ENCODE measurements at regions not wholly inside any gene's neighbourhood (a gene's known extent, or its start where the extent isn't known, plus 50 kb on each side); places are given as distances from the start of the nearest gene placed in this dataset.
A peak's percentile ranks its signal among the peaks of the same experiment; 100 is the strongest.
"Not testable (repeated sequence)": the region's sequence is repeated elsewhere in the genome, so short reads cannot be mapped to it uniquely, and the experiment has no call there.

GRCh38 chr2:126227250-126227649 lies 428.7 kb upstream of the GYPC start:
- no peak for DNase-seq (ENCODE audit: low spot score)

GRCh38 chr2:126228531-126228930 lies 427.4 kb upstream of the GYPC start:
- no peak for DNase-seq (ENCODE audit: low spot score)

- no peak for DNase-seq (ENCODE audit: low spot score)
These were observed 417.7 kb upstream of the GYPC start for GRCh38 chr2:126238251-126238650.

GRCh38 chr2:126239320-126239955 lies 416.5 kb upstream of the GYPC start:
- no peak for DNase-seq (ENCODE audit: low spot score)

- no peak for DNase-seq (ENCODE audit: low spot score)
These were observed 415.0 kb upstream of the GYPC start for GRCh38 chr2:126241001-126241400.

GRCh38 chr2:126241411-126241810 lies 414.5 kb upstream of the GYPC start:
- no peak for DNase-seq (ENCODE audit: low spot score)

GRCh38 chr2:126244937-126245336 lies 411.0 kb upstream of the GYPC start:
- peak; percentile 20 for DNase-seq (ENCODE audit: low spot score)

GRCh38 chr2:126253669-126254068 lies 402.3 kb upstream of the GYPC start:
- no peak for DNase-seq (ENCODE audit: low spot score)

GRCh38 chr2:126264625-126265024 lies 391.3 kb upstream of the GYPC start:
- no peak for DNase-seq (ENCODE audit: low spot score)

- DNase-seq (ENCODE audit: low spot score): no peak
These were observed 386.0 kb upstream of the GYPC start for GRCh38 chr2:126269911-126270310.

- DNase-seq (ENCODE audit: low spot score): no peak
These were observed 385.4 kb upstream of the GYPC start for GRCh38 chr2:126270587-126270986.

GRCh38 chr2:126272401-126272800 lies 383.6 kb upstream of the GYPC start:
- DNase-seq (ENCODE audit: low spot score): no peak

- DNase-seq (ENCODE audit: low spot score): no peak
These were observed 380.9 kb upstream of the GYPC start for GRCh38 chr2:126275098-126275497.

- DNase-seq (ENCODE audit: low spot score): not testable (repeated sequence)
These were observed 379.7 kb upstream of the GYPC start for GRCh38 chr2:126276268-126276667.

GRCh38 chr2:126288362-126288761 lies 367.6 kb upstream of the GYPC start:
- no peak for DNase-seq (ENCODE audit: low spot score)

GRCh38 chr2:126293962-126294361 lies 362.0 kb upstream of the GYPC start:
- not testable (repeated sequence) for DNase-seq (ENCODE audit: low spot score)

GRCh38 chr2:126299469-126299976 lies 356.4 kb upstream of the GYPC start:
- no peak for DNase-seq (ENCODE audit: low spot score)

- no peak for DNase-seq (ENCODE audit: low spot score)
These were observed 355.6 kb upstream of the GYPC start for GRCh38 chr2:126300348-126300747.

- DNase-seq (ENCODE audit: low spot score): no peak
These were observed 353.9 kb upstream of the GYPC start for GRCh38 chr2:126302043-126302442.

- DNase-seq (ENCODE audit: low spot score): no peak
These were observed 352.8 kb upstream of the GYPC start for GRCh38 chr2:126303113-126303512.

GRCh38 chr2:126304154-126304553 lies 351.8 kb upstream of the GYPC start:
- no peak for DNase-seq (ENCODE audit: low spot score)

GRCh38 chr2:126306539-126306938 lies 349.4 kb upstream of the GYPC start:
- no peak for DNase-seq (ENCODE audit: low spot score)

GRCh38 chr2:126307740-126308139 lies 348.2 kb upstream of the GYPC start:
- no peak for DNase-seq (ENCODE audit: low spot score)

- DNase-seq (ENCODE audit: low spot score): no peak
These were observed 346.8 kb upstream of the GYPC start for GRCh38 chr2:126309185-126309584.

All from Ammon's horn (tissue), 1 donor.